Motor neuron (in vitro differentiated cells): ENCODE measurements at regions not wholly inside any gene's neighbourhood (a gene's known extent, or its start where the extent isn't known, plus 50 kb on each side); places are given as distances from the start of the nearest gene placed in this dataset.
"Not testable (repeated sequence)": the region's sequence is repeated elsewhere in the genome, so short reads cannot be mapped to it uniquely, and the experiment has no call there.

Source experiments
- ATAC-seq, 8 experiments: fragments of 200-7000 bp; cut with Tn5 transposase; replicated peaks in 6 of 8; 2 replicates each; pipeline ENCODE4 v1.8.0; 2021; ENCODE audit warnings: mild to moderate bottlenecking in 8 of 8, moderate library complexity in 8 of 8
- H3K27ac ChIP-seq, 2 donors: fragments of 250-450 bp; sonication (Bioruptor Pico); 2 replicates each; pipeline ENCODE4 v1.9.0; 2021; ENCODE audit warnings: antibody characterized with exemption in 2 of 2, mild to moderate bottlenecking in 2 of 2, moderate library complexity in 1 of 2
- H3K4me1 ChIP-seq, 2 donors: fragments of 250-450 bp; sonication (Bioruptor Pico); replicated peaks in 1 of 2; 2 replicates each; pipeline ENCODE4 v1.6.1; 2021; ENCODE audit warnings: antibody characterized with exemption in 2 of 2, mild to moderate bottlenecking in 2 of 2, moderate library complexity in 1 of 2
- H3K4me3 ChIP-seq, 5 donors: fragments of 250-450 bp; sonication (Bioruptor Pico); 2 replicates each; pipeline ENCODE4 v1.9.0; 2021; ENCODE audit warnings: antibody characterized with exemption in 5 of 5, mild to moderate bottlenecking in 5 of 5, moderate library complexity in 4 of 5
- WGBS, 10 experiments: fragments of 450-650 bp; shearing (Covaris generic); methylation state at CpG; one replicate each; pipeline ENCODE4 v1.0.0; 2022; 5-methylcytosine and 5-hydroxymethylcytosine counted together
- in situ Hi-C, 9 experiments: fragments of 400-800 bp; cut with MboI; loops; one replicate each; pipeline ENCODE4 v1.15.0; 2021; ENCODE audit warnings: low sequenced_read_pairs in 9 of 9, low pct_unique_long_range_greater_than_20kb in 2 of 9; ENCODE audit not compliant: unreplicated experiment in 9 of 9

GRCh38 chr2:138298120-138298814, 203.3 kb upstream of the SPOPL start:
- WGBS, 10 experiments, result 60 to 100% (median 85%) methylated on average over 1 to 8 of the region's 11 CpGs; no CpG with 5 or more reads in 1 of the 10 experiments
- no peaks in the 10 kb centered on the region for H3K4me1 ChIP-seq
- no peak overlapping the region for H3K27ac ChIP-seq
- ATAC-seq, result no peak
- in situ Hi-C loops, result no loop called here
- H3K4me3 ChIP-seq, result no peak overlapping the region

- in situ Hi-C loops, result no loop called here
These were observed 202.7 kb upstream of the SPOPL start for GRCh38 chr2:138298900-138299299.

GRCh38 chr2:138306626-138307025, 194.9 kb upstream of the SPOPL start:
- Histone ChIP-seq H3K4me1 (peaks cover 0 to 4% of the 10 kb centered on the region in 2 donors), H3K4me3 (no peak overlapping the region), H3K27ac (no peak overlapping the region)
- in situ Hi-C loops, result no loop called here
- ATAC-seq, result no peak
- 60 to 100% (median 87%) methylated on average over 1 to 3 of the region's 3 CpGs for WGBS, 10 experiments

More at GRCh38 chr2:138298900-138299299, 202.7 kb upstream of the SPOPL start:
- H3K4me3 ChIP-seq, result no peak overlapping the region
- H3K27ac ChIP-seq, result no peak overlapping the region
- no peaks in the 10 kb centered on the region for H3K4me1 ChIP-seq
- ATAC-seq, result no peak
- 84 to 100% (median 91%) methylated on average over 1 to 3 of the region's 3 CpGs for WGBS, 10 experiments

GRCh38 chr2:138307099-138307498, 194.5 kb upstream of the SPOPL start:
- peak in 2 of 8 experiments; percentile 10 to 22 for ATAC-seq
- Histone ChIP-seq H3K4me1 (peaks cover 0 to 4% of the 10 kb centered on the region in 2 donors), H3K27ac (no peak overlapping the region), H3K4me3 (no peak overlapping the region)
- in situ Hi-C loops, result no loop called here
- 0 to 100% (median 20%) methylated on average over 1 of the region's 1 CpG; no CpG with 5 or more reads in 5 of the 10 experiments for WGBS, 10 experiments

GRCh38 chr2:138309760-138310159, 191.8 kb upstream of the SPOPL start:
- in situ Hi-C loops, result no loop called here
- ATAC-seq, result no peak
- Histone ChIP-seq H3K4me1 (peaks cover 0 to 4% of the 10 kb centered on the region in 2 donors), H3K27ac (no peak overlapping the region), H3K4me3 (no peak overlapping the region)
- 66 to 100% (median 89%) methylated on average over 1 to 2 of the region's 2 CpGs for WGBS, 10 experiments

GRCh38 chr2:138312061-138312460, 189.5 kb upstream of the SPOPL start:
- 28 to 100% (median 81%) methylated on average over 1 to 4 of the region's 4 CpGs; no CpG with 5 or more reads in 1 of the 10 experiments for WGBS, 10 experiments
- ATAC-seq, result no peak
- no peak overlapping the region for H3K27ac ChIP-seq
- in situ Hi-C loops, result no loop called here
- no peak overlapping the region for H3K4me3 ChIP-seq
- peaks cover 0 to 4% of the 10 kb centered on the region in 2 donors for H3K4me1 ChIP-seq

GRCh38 chr2:138315619-138316018, 186.0 kb upstream of the SPOPL start:
- H3K4me1 ChIP-seq, H3K27ac ChIP-seq, in situ Hi-C loops, H3K4me3 ChIP-seq, ATAC-seq: not testable (repeated sequence)

GRCh38 chr2:138319616-138320015, 182.0 kb upstream of the SPOPL start:
- in situ Hi-C loops, result no loop called here
- Histone ChIP-seq H3K4me3 (no peak overlapping the region), H3K4me1 (no peaks in the 10 kb centered on the region), H3K27ac (no peak overlapping the region)
- no peak for ATAC-seq
- WGBS, 10 experiments, result 0 to 92% (median 75%) methylated on average over 1 to 2 of the region's 2 CpGs; no CpG with 5 or more reads in 2 of the 10 experiments

- WGBS, 10 experiments, result 17 to 100% (median 91%) methylated on average over 1 to 2 of the region's 2 CpGs; no CpG with 5 or more reads in 2 of the 10 experiments
- Histone ChIP-seq H3K27ac (no peak overlapping the region), H3K4me1 (no peaks in the 10 kb centered on the region), H3K4me3 (no peak overlapping the region)
- ATAC-seq, result no peak
- in situ Hi-C loops, result no loop called here
These were observed 180.1 kb upstream of the SPOPL start for GRCh38 chr2:138321458-138321857.

- ATAC-seq, result no peak
- in situ Hi-C loops, result no loop called here
- Histone ChIP-seq H3K4me3 (no peak overlapping the region), H3K27ac (no peak overlapping the region), H3K4me1 (no peaks in the 10 kb centered on the region)
- WGBS, 10 experiments, result 31 to 100% (median 86%) methylated on average over 1 to 2 of the region's 2 CpGs; no CpG with 5 or more reads in 3 of the 10 experiments
These were observed 178.0 kb upstream of the SPOPL start for GRCh38 chr2:138323382-138324067.

- 50 to 100% (median 83%) methylated on average over 1 to 3 of the region's 3 CpGs; no CpG with 5 or more reads in 5 of the 10 experiments for WGBS, 10 experiments
- H3K4me3 ChIP-seq, result no peak overlapping the region
- ATAC-seq, result no peak
- in situ Hi-C loops, result no loop called here
- H3K27ac ChIP-seq, result no peak overlapping the region
- H3K4me1 ChIP-seq, result peaks cover 4 to 7% of the 10 kb centered on the region in 2 donors
These were observed 177.3 kb upstream of the SPOPL start for GRCh38 chr2:138324068-138324771.

GRCh38 chr2:138327967-138328366, 173.6 kb upstream of the SPOPL start:
- Histone ChIP-seq H3K27ac (no peak overlapping the region), H3K4me3 (no peak overlapping the region), H3K4me1 (peaks cover 9 to 15% of the 10 kb centered on the region in 2 donors)
- ATAC-seq, result no peak
- WGBS, 10 experiments, result 75 to 100% (median 100%) methylated on average over 1 of the region's 1 CpG; no CpG with 5 or more reads in 4 of the 10 experiments
- in situ Hi-C loops, result no loop called here

GRCh38 chr2:138329162-138329561, 172.4 kb upstream of the SPOPL start:
- in situ Hi-C loops, result no loop called here
- peak in 1 of 8 experiments; percentile 72 for ATAC-seq
- Histone ChIP-seq H3K27ac (no peak overlapping the region), H3K4me3 (no peak overlapping the region), H3K4me1 (peaks cover 9 to 15% of the 10 kb centered on the region in 2 donors)
- 17 to 93% (median 65%) methylated on average over 1 to 3 of the region's 3 CpGs; no CpG with 5 or more reads in 1 of the 10 experiments for WGBS, 10 experiments
